ENCODE measurements at regions not wholly inside any gene's neighbourhood (a gene's known extent, or its start where the extent isn't known, plus 50 kb on each side); places are given as distances from the start of the nearest gene placed in this dataset.
"Not testable (repeated sequence)": the region's sequence is repeated elsewhere in the genome, so short reads cannot be mapped to it uniquely, and the experiment has no call there.

DNA sequence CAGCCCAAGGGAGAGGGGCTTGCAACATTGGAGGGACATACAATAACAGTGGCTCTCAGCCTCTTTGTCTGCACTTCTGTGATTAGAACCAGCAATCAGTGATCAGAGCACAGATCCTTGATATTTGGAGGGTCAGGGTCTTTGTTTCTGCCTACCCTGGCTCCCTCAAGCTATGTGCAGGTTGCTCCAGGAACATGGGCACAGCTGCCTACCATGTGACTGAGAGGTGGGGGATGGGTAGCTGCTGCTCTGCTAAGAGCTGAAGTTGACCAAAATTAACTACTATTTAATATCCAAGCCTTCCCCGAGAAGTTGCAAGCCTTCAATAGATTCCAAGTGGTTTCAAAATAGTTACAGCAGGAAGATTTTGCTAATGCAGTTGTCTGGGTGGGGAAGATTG lies 202.6 kb downstream of the ZIC5 start:
- DNase-seq (ENCODE audit: low read depth) = no peak

- no peak for DNase-seq (ENCODE audit: low read depth)
These were observed 204.9 kb downstream of the ZIC5 start for GRCh38 chr13:99766641-99767045.

DNA sequence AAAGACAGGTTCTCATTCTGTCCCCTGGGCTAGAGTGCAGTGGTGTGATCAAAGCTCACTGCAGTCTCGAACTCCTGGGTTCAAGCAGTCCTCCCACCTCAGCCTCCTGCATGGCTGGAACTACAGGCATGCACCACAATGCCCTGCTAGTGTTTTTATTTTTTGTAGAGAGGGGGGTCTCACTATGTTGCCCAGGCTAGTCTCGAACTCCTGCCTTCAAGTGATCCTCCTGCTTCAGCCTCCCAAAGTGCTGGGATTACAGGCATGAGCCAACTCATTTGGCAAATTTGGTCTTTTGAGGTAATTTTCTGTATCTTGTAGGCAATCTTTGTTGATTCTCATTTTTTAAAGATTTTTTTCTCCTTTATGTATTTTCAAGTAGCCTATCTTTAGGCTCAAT lies 205.7 kb downstream of the ZIC5 start:
- DNase-seq (ENCODE audit: low read depth) = no peak

GRCh38 chr13:99760456-99760855 lies 211.1 kb downstream of the ZIC5 start:
- DNase-seq (ENCODE audit: low read depth) = no peak

DNA sequence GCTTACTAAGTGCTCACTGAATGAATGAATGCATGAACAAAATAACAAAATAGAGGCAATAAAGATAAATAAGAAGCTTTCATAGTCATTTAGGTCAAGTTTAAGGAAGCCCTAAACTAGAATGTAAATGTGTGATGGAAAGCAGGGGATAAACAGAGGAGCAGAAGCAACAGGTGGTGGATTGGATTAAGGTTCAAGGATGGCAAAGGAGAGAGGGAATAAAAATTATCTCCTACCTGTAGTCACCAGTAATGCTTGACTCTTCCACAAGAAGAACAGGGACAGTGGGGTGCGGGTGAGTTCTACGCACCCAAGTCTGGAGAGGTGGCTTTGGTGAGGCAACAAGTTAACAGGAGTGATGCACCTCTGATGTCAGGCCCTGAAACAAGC lies 212.4 kb downstream of the ZIC5 start:
- no peak for DNase-seq (ENCODE audit: low read depth)

DNA sequence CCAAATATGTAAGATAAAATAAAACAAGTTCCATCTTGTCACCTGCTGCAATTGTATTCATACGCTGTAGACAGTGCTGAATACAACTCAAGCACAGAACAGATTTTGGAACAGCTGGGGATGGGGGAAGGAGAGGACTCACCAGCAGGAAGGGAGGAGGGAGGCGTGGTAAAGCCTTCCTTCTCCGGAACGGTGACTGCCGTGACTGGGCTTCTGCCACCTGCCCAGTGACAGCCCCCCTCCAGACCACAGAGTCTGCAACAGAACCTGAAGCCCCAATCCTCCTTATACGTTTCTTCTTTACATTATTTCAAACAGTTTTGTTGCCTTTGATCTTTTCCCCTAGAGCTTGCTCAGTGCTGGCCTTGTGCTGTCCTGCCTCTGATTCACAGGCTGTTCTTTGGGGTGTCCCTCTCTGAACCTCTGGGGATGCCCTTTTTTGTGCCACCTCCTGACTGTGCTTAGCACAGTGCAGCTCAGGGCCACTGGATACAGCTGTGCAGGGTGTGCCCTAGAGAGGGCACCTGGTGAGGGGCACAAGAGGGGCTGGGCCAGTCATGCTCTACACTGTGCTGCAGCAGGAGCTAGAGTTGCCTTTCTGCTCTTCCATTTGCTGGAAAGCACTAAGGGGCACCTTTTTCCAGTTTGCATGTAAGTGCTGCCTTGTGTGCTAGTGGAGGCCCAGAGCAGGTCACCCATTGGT lies 213.0 kb downstream of the ZIC5 start:
- DNase-seq (ENCODE audit: low read depth) = no peak

GRCh38 chr13:99757756-99758459 lies 213.7 kb downstream of the ZIC5 start:
- DNase-seq (ENCODE audit: low read depth) = no peak

DNA sequence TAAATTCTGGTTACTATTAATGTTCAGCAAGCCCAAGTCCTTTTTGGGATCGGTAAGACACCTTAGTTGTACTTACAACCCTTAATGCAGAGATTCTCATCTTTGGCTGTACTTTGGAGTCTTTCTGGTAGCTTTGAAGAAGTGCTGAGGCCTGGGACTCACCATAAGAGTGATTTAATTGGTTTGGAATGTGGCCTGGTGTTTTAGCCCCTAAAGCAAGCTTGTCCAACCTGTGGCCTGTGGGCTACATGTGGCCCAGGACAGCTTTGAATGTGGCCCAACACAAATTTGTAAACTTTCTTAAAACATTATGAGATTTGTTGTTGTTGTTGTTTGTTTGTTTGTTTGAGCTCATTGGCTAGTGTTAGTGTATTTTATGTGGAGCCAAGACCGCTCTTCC lies 215.3 kb downstream of the ZIC5 start:
- DNase-seq (ENCODE audit: low read depth) = no peak

DNA sequence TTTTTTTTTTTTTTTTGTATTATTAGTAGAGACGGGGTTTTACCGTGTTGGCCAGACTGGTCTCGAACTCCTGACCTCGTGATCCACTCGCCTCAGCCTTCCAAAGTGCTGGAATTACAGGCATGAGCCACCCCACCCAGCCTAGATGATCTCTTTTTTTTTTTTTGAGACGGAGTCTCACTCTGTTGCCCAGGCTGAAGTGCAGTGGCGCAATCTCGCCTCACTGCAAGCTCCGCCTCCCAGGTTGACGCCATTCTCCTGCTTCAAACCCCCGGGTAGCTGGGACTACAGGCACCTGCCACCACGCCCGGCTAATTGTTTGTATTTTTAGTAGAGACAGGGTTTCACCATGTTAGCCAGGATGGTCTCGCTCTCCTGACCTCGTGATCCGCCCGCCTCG lies 216.8 kb downstream of the ZIC5 start:
- not testable (repeated sequence) for DNase-seq (ENCODE audit: low read depth)

- no peak for DNase-seq (ENCODE audit: low read depth)
These were observed 219.2 kb downstream of the ZIC5 start for GRCh38 chr13:99752373-99752772.

DNA sequence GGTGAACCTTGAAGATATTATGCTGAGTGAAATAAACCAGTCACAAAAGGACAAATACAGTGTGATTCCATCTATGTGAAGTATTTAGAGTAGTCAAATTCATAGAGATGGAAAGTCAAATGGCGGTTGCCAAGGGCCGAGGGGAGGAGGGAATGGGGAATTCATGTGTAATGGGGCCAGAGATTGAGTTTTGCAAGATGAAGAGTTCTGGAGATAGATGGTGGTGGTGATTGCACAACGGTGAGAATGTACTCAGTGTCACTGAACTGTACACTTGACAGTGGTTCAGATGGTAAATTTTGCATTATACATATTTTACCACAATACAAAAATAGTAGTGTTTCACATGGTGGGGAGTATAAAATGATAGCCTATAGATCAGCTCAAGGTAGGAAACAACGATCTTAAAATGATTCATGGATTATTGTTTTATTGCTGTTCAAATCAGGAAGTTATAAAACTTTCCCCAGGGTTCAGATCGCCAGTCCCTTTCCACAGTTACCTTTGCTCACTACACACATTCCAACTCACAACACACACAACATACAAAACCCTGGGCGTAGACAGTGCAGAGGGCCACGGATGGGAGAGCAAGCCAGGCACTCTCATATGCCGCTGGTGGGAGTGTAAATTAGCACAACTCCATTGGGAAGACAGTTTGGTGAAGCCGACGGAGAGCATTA lies 219.9 kb downstream of the ZIC5 start:
- no peak for DNase-seq (ENCODE audit: low read depth)

- DNase-seq (ENCODE audit: low read depth) = no peak
These were observed 220.6 kb downstream of the ZIC5 start for GRCh38 chr13:99750951-99751350.

DNA sequence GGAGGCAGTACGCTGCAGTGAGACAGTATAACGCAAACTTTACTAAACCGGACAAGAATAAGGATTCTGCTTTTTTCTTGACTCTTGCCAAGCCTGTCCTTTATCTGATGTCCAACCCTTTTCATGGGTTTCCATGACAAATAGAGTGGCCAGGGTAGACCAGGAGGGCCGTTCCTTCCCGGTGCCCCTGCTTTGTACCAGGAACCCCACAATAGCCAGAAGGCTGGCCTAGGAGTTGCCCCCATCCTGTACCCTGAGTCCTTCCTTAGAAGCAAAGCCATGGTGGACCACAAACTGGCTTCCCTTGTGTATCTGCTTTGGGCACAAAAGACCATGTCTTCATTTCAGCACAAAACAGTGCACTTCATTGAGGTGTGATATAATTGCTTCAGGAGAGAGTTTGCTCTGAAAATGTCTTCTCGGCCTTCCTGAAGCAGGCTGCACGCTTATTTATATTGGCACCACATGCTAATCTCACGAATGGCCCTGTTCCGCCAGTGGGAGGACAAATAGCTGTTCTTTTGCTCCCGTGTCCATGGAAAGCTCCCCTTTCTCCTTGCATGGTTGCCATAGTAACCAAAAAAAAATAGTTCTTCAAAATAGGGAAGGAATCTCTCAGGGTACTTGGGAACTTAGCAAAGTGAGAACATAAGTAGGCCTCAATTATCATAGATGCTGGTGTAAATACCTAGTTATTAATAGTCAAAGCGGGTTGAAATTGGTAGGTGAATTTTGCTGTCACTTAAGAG lies 222.1 kb downstream of the ZIC5 start:
- DNase-seq (ENCODE audit: low read depth) = no peak

DNA sequence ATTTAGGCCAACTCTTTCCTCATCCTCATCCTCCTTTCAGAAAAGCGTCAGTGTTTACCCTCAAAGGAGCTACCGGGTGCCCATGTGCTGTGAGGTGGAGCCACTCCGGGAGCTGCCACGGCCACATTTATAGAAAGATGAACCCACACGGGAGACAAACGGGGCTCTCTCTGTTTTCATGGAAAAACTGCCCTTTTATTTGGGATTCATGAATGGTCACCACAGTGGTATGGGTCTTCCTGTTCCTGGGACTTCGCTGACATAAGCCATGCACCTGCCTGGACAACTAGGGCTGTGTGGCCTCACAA lies 224.2 kb downstream of the ZIC5 start:
- no peak for DNase-seq (ENCODE audit: low read depth)

DNA sequence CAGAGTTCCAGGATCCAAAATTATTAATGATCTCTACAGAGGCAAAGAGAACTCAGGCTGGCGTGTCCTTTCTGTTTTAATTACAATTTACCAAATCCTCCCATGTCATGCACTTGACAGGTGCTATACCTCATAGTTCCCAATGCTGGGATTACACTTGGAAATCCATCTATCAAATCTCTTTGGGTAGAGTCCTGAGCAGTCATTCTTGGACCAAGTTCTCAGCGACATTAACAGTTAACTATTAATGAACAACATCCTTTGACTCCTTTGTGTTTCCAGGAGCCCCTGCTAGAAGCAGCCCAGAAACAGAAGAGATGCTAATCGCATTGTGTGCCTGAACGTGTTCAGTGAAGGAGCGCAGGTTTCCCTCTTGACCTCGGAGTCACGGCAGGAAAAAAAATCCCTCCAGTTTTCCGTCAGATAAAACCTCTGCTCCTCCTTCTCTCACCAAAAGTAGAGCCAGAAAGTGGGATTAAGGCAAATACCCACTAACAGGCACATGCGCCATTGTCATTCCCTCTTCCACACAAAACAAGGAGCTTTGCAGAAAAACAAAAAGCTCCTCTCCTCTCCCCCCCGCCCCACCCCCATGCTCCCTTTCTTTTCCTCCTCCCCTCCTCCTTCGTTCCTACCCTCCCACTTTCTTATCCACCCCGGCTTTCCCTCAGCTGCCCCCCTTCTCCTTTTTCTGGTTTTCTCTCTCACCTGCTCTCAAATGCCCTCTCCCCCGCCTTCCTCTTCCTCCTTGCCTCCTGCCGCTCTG lies 224.7 kb downstream of the ZIC5 start:
- DNase-seq (ENCODE audit: low read depth) = no peak

DNA sequence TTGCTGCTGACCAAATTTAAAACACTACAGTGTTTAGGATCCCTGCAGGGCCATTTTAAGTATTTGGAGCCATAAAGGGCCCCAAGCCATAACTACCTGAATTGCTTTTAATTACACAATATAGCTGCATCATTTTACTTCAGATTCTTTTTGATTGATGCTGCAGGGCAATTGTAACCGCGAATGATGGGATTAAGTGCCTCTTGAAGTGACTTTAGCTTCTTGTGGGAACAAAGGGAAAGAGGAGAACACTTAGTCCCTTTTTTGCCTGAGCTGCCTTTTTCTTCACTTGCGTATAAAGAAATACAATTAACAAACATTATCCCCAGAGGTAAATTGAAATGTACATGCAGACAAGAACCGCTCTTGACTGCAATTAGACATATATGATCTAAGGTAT lies 228.5 kb downstream of the ZIC5 start:
- DNase-seq (ENCODE audit: low read depth) = no peak

DNA sequence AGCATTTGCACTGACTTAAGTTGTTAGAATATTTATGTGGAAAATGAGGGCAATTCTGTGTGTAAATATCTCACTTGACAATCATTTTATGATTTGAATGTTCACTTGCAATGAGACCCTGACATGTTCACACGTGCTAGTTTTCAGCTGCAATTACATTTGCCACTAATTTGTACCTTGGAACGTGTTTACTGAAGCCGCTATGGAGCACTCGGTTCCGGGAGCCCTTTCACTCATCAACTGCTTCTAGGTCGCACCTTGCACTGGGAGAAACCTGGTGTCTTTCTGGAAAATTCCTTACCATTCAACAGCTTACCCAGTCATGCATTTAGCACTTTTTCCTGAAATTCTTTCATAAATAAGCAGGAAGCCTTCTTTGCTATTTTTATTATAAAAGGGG lies 229.6 kb downstream of the ZIC5 start:
- no peak for DNase-seq (ENCODE audit: low read depth)

GRCh38 chr13:99740251-99740979 lies 231.2 kb downstream of the ZIC5 start:
- no peak for DNase-seq (ENCODE audit: low read depth)

- no peak for DNase-seq (ENCODE audit: low read depth)
These were observed 232.9 kb downstream of the ZIC5 start for GRCh38 chr13:99738626-99739025.

GRCh38 chr13:99737481-99738245 lies 233.9 kb downstream of the ZIC5 start:
- no peak for DNase-seq (ENCODE audit: low read depth)

DNA sequence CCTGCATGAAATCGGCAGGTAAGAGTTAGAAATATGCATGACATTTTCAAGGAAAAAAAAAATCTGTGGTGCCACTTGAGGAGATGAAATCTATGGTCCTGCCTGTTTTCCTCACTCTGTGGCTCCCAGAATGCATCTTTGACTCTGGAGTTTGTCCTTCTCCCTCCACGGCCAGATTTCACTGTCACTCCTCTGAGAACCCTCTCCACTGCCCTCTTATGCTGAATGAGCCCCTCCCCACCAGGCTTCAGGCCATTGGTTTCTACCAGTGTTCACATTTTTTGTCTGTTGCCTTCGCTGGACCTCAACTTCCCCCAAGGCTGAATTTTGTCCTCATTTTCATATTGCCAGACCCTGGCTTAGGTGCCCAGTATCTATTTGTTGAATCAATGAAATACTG lies 235.0 kb downstream of the ZIC5 start:
- DNase-seq (ENCODE audit: low read depth) = no peak
